GM12878 (cell line): ENCODE measurements at regions not wholly inside any gene's neighbourhood (a gene's known extent, or its start where the extent isn't known, plus 50 kb on each side); places are given as distances from the start of the nearest gene placed in this dataset.

Experiments used
- ATAC-seq: fragments of 200-7000 bp; cut with Tn5 transposase; 3 replicates; pipeline ENCODE4 v1.9.1; 2020; ENCODE audit warnings: mild to moderate bottlenecking, moderate library complexity
- BruUV-seq: library from RNA; stranded (reverse); fragments of 400-500 nt; replicated peaks from 2 replicates; lab custom pipeline; 2021; lab: Mats Ljungman, UMichigan
- CTCF ChIA-PET: fragments of 300-600 bp; sonication (Branson Sonifier 250); formaldehyde crosslinking; extraction: SDS; loops from one replicate; lab custom pipeline; 2021; ENCODE audit warnings: inconsistent platforms; lab: Yijun Ruan, JAX
- POLR2A ChIA-PET: fragments of 350-600 bp; formaldehyde crosslinking; extraction: SDS; loops from one replicate; lab custom pipeline; 2021; ENCODE audit warnings: inconsistent platforms; lab: Charles Lee
- RAD21 ChIA-PET: fragments of 300-600 bp; sonication (Branson Sonifier 250); formaldehyde crosslinking; loops from one replicate; lab custom pipeline; 2023; ENCODE audit warnings: antibody characterized with exemption; ENCODE audit not compliant: unreplicated experiment; lab: Charles Lee
- SMC1A ChIA-PET: fragments of 300-600 bp; sonication (Branson Sonifier 250); formaldehyde crosslinking; loops from one replicate; lab custom pipeline; 2023; ENCODE audit not compliant: unreplicated experiment, uncharacterized antibody; lab: Charles Lee
- DNase-seq: peaks from one replicate; pipeline ENCODE4 v3.0.0-alpha.2; 2011; ENCODE audit warnings: low read depth, low spot score
- FAIRE-seq: peaks from 3 replicates; lab custom pipeline; 2011; peaks lifted over from hg19 to GRCh38; lab: Jason Lieb, UNC
- H2AFZ ChIP-seq: 2 replicates; pipeline ENCODE4 v1.6.0; 2011; ENCODE audit warnings: low read depth, low read length, control low read depth; ENCODE audit not compliant: control insufficient read depth
- H3K27ac ChIP-seq: 2 replicates; pipeline ENCODE4 v1.5.1; 2011; ENCODE audit warnings: control low read depth; ENCODE audit not compliant: control insufficient read depth, insufficient read depth
- H3K27me3 ChIP-seq, 2 experiments: replicated peaks in 1 of 2; 2 replicates each; pipeline versions ENCODE4 v1.6.0 to v1.6.1; 2011; ENCODE audit warnings: low read length in 1 of 2; ENCODE audit not compliant: control insufficient read depth in 2 of 2, insufficient read depth in 2 of 2
- H3K36me3 ChIP-seq, 2 experiments: 2 replicates each; pipeline ENCODE4 v1.5.1; 2011; ENCODE audit warnings: low read length in 1 of 2; ENCODE audit not compliant: control insufficient read depth in 2 of 2, insufficient read depth in 2 of 2
- H3K4me1 ChIP-seq: 2 replicates; pipeline ENCODE4 v1.6.1; 2011; ENCODE audit warnings: mild to moderate bottlenecking, low read length, moderate library complexity, mixed read lengths; ENCODE audit not compliant: control insufficient read depth, insufficient read depth
- H3K4me2 ChIP-seq: 2 replicates; pipeline ENCODE4 v1.6.0; 2011; ENCODE audit warnings: control low read depth; ENCODE audit not compliant: control insufficient read depth, insufficient read depth
- H3K4me3 ChIP-seq: fragments of 200-600 bp; sonication (generic); 2 replicates; pipeline ENCODE4 v1.5.1; 2016
- H3K79me2 ChIP-seq: 2 replicates; pipeline ENCODE4 v1.6.0; 2011; ENCODE audit warnings: low read length; ENCODE audit not compliant: control insufficient read depth, insufficient read depth
- H3K9ac ChIP-seq: 2 replicates; pipeline ENCODE4 v1.8.0; 2011; ENCODE audit warnings: low read length, control low read depth, mixed read lengths; ENCODE audit not compliant: control insufficient read depth, insufficient read depth
- H3K9me3 ChIP-seq: replicated peaks from 3 replicates; pipeline ENCODE4 v1.5.1; 2011; ENCODE audit warnings: mild to moderate bottlenecking, low read length; ENCODE audit not compliant: control insufficient read depth, insufficient read depth
- H4K20me1 ChIP-seq: 2 replicates; pipeline ENCODE4 v1.6.0; 2011; ENCODE audit not compliant: control insufficient read depth, insufficient read depth
- BCLAF1 ChIP-seq: fragments of 450-650 bp; IDR thresholded peaks from 2 replicates; pipeline ENCODE4 v1.6.1; 2017; ENCODE audit warnings: antibody characterized with exemption, mild to moderate bottlenecking, moderate library complexity
- EGR1 ChIP-seq, 2 experiments: IDR thresholded peaks; 1 replicate in 1 of 2; 2 replicates in 1 of 2; pipeline ENCODE4 v1.6.1; 2011 to 2012; ENCODE audit warnings: low read depth in 2 of 2, low read length in 2 of 2, borderline replicate concordance in 1 of 2, mild to moderate bottlenecking in 1 of 2, moderate library complexity in 1 of 2
- ELK1 ChIP-seq: IDR thresholded peaks from 2 replicates; pipeline ENCODE4 v1.6.1; 2012; ENCODE audit warnings: low read depth, low read length, improper control_type of control experiment
- MEF2B ChIP-seq: fragments of 450-650 bp; IDR thresholded peaks from 2 replicates; pipeline ENCODE4 v1.6.1; 2018; ENCODE audit warnings: mild to moderate bottlenecking, moderate library complexity; ENCODE audit not compliant: partially characterized antibody, poor library complexity, severe bottlenecking
- NFYB ChIP-seq: IDR thresholded peaks from 2 replicates; pipeline ENCODE4 v1.6.1; 2011; ENCODE audit warnings: low read depth, mild to moderate bottlenecking, low read length, improper control_type of control experiment, moderate library complexity; ENCODE audit not compliant: insufficient read depth
- SMAD5 ChIP-seq: IDR thresholded peaks from 2 replicates; pipeline ENCODE4 v1.6.1; 2016; ENCODE audit warnings: antibody characterized with exemption, low read depth
- SP1 ChIP-seq: IDR thresholded peaks from one replicate; pipeline ENCODE4 v1.6.1; 2011; ENCODE audit warnings: low read depth, low read length
- SUPT20H ChIP-seq: IDR thresholded peaks from 2 replicates; pipeline ENCODE4 v1.6.1; 2011; ENCODE audit warnings: low read depth, mild to moderate bottlenecking, low read length, moderate library complexity, borderline replicate concordance; ENCODE audit not compliant: control insufficient read depth
- ZBTB4 ChIP-seq: fragments of 450-650 bp; formaldehyde crosslinking; IDR thresholded peaks from 2 replicates; pipeline ENCODE4 v1.4.0; 2022; ENCODE audit warnings: mild to moderate bottlenecking, moderate library complexity
- WGBS: methylation state at CpG from one replicate; pipeline ENCODE4 v1.1.6; 2016; ENCODE audit warnings: low lambda C conversion rate; ENCODE audit not compliant: insufficient replicate concordance, insufficient coverage; ENCODE audit errors: missing lambda C conversion rate; 5-methylcytosine and 5-hydroxymethylcytosine counted together
- in situ Hi-C: fragments of 300-500 bp; cut with MboI; formaldehyde crosslinking; loops from 9 replicates; pipeline ENCODE4 v1.14.3; 2018; ENCODE audit warnings: mixed read lengths
- intact Hi-C: fragments of 100-400 bp; cut with micrococcal nuclease; formaldehyde crosslinking; loops from one replicate; pipeline ENCODE4 v1.14.2; 2022; ENCODE audit not compliant: unreplicated experiment

GRCh38 chr6:26199057-26199772, 112.0 kb downstream of the HFE start (continued):
- TF ChIP-seq ELK1 (no peak), MEF2B (no peak), EGR1 (IDR thresholded peaks at IDR 0.05; ENCODE audit: borderline replicate concordance in 1 of 2, low read depth in 2 of 2, low read length in 2 of 2) (peak in 1 of 2 experiments; percentile 4; a peak in 1 of 3 replicates), NFYB (peak; percentile 99), SUPT20H (no peak)

GRCh38 chr6:26199773-26200764, 112.8 kb downstream of the HFE start:
- ATAC-seq: peak; percentile 6
- POLR2A ChIA-PET: interaction anchor here (0.5 to 8.5 kb wide), 19 partner anchors 14 to 1671 kb away, joined by 3 to 109 read pairs (median 5); a partner anchor contains a TSS
- no peak for TF ChIP-seq ZBTB4 (CRISPR knock-in tag)
- TF ChIP-seq SP1: no peak
- TF ChIP-seq SMAD5: no peak
- TF ChIP-seq BCLAF1: 0 out of 2 replicates have a peak, but pooled peaks have one; percentile 62

More at GRCh38 chr6:26199773-26200764, 112.8 kb downstream of the HFE start:
- Histone ChIP-seq H3K79me2 (peaks cover 28% of the 10 kb centered on the region), H3K9ac (peak overlapping the region; percentile 96), H3K27me3 (no peaks in the 10 kb centered on the region), H3K9me3 (no peaks in the 10 kb centered on the region), H2AFZ (no peak overlapping the region), H3K4me1 (peaks cover 12% of the 10 kb centered on the region), H3K36me3 (no peaks in the 10 kb centered on the region), H3K4me3 (peak overlapping the region; percentile 72), H3K27ac (peak overlapping the region; percentile 80), H4K20me1 (no peaks in the 10 kb centered on the region; the same call in 1 of the 2 replicates), H3K4me2 (peak overlapping the region; percentile 56)
- 2% methylated on average over 19 of the region's 20 CpGs for WGBS
- no peak for DNase-seq
- in situ Hi-C loops: loop anchor here (5.0 to 10.0 kb wide), 4 partner anchors 78 to 1692 kb away; a partner anchor contains a TSS
- ChIA-PET SMC1A (interaction anchor here (0.6 to 4.3 kb wide), 17 partner anchors 9 to 945 kb away, joined by 3 to 19 read pairs (median 6); a partner anchor contains a TSS), CTCF (interaction anchor here (1.3 to 6.4 kb wide), 7 partner anchors 11 to 51 kb away, joined by 5 to 35 read pairs (median 8); a partner anchor contains a TSS), RAD21 (interaction anchor here (0.5 to 4.2 kb wide), 16 partner anchors 11 to 1691 kb away, joined by 3 to 36 read pairs (median 4); a partner anchor contains a TSS)
- intact Hi-C loops: loop anchor here (2.0 to 5.0 kb wide), 8 partner anchors 17 to 1692 kb away; a partner anchor contains a TSS
- FAIRE-seq: no peak
- TSS peak; percentile 99 for BruUV-seq
